Retinal pigment epithelial cell (primary cell): ENCODE measurements at regions not wholly inside any gene's neighbourhood (a gene's known extent, or its start where the extent isn't known, plus 50 kb on each side); places are given as distances from the start of the nearest gene placed in this dataset.

ENCODE experiments used
- DNase-seq: peaks from one replicate; pipeline ENCODE4 v3.0.0-alpha.2; 2010; ENCODE audit warnings: low read depth
- H3K4me3 ChIP-seq: 2 replicates; pipeline ENCODE4 v1.5.1; 2011; ENCODE audit warnings: mild to moderate bottlenecking, low read length, control low read depth, moderate library complexity
- CTCF ChIP-seq: conservative IDR thresholded peaks from 2 replicates; pipeline ENCODE4 v1.5.1; 2011; ENCODE audit warnings: low read depth, low read length, control low read depth, inconsistent platforms

DNA sequence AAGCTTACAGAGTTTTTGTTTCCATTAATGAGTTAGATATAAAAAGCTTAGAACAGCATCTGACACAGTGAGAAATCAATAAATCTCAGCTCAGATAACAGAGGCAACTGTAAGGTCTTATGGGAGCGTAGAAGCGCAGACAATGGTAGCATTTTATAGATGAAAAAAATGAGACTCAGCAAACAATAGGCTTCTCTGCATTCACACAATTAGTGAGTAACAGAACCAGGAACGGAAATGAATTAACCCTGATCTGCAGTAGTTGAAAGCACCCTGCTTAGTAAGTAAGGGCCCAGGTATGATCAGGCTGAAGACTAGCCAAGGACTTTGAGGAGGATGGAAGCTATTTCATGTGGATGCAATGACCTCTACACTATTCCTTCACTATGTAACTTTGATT lies 147.2 kb upstream of the EYA4 start:
- peak; percentile 13 for DNase-seq
- H3K4me3 ChIP-seq, result no peak overlapping the region

GRCh38 chr6:133097208-133097607 lies 143.9 kb upstream of the EYA4 start:
- no peak overlapping the region for H3K4me3 ChIP-seq
- no peak for DNase-seq
- no peak for TF ChIP-seq CTCF

More for the DNA sequence above, 147.2 kb upstream of the EYA4 start:
- no peak for TF ChIP-seq CTCF

DNA sequence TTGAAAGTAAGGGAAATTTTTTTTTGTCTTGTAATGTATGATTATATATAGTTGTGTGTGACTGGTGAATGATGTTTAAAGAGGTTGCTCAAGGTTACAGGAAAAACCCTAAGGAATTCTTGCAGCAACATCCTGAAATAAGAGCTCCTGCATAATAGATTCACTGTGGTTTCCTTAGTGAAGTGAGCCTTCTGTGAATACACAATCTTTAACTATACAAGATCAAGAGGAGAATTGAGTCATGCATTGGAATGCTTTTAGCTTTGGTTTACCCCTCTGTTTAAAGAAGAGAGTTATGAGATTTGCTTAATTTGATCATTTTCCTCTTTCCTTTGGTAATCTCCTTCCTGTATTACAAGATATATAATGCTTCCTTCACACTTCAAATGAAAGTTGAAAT lies 141.6 kb upstream of the EYA4 start:
- no peak overlapping the region for H3K4me3 ChIP-seq
- no peak for TF ChIP-seq CTCF
- DNase-seq, result peak; percentile 69

DNA sequence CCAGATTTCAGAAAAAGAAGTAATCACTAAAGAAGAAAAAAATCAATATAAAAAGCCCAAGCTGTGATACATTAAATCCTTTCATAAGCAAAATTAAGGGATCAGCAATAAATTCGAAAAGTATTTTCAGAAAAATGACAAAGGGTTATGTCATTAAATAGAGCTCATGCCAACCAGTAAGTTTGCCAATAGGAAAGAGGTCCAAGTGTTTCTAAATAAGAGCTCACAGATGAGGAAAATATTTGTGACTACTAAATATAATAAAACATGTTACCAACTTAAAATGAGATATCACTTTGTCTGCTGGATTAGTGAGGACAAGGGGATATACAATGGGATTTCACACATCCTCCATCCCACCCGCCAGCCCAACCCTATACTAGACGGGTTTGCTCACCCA lies 140.3 kb upstream of the EYA4 start:
- H3K4me3 ChIP-seq, result no peak overlapping the region
- no peak for DNase-seq
- no peak for TF ChIP-seq CTCF

DNA sequence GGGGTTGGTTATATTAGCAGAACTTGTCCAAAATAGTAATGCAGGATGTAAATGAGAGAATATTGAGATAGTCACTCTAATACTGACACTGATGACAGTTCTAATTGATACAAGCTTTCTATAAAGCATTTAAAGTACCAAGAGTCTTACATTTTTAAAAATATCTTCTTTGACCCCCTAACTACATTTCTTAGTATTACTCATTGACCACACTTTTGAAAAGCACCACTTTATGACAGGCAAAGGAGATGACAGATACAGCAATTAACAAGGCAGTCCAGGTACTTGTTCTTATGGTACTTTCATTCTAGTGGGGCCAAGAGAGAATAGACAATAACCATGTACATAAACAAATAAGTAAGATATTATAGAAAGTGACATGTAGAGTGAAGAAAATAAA lies 139.4 kb upstream of the EYA4 start:
- DNase-seq, result no peak
- TF ChIP-seq CTCF, result no peak

GRCh38 chr6:133106934-133107333 lies 134.2 kb upstream of the EYA4 start:
- H3K4me3 ChIP-seq, result no peak overlapping the region
- DNase-seq, result no peak
- no peak for TF ChIP-seq CTCF

More for the DNA sequence above, 139.4 kb upstream of the EYA4 start:
- H3K4me3 ChIP-seq, result no peak overlapping the region

- no peak overlapping the region for H3K4me3 ChIP-seq
- no peak for DNase-seq
- TF ChIP-seq CTCF, result no peak
Measured at GRCh38 chr6:133108419-133108818, 132.7 kb upstream of the EYA4 start.
